HG02678 (cell line): ENCODE measurements at regions not wholly inside any gene's neighbourhood (a gene's known extent, or its start where the extent isn't known, plus 50 kb on each side); places are given as distances from the start of the nearest gene placed in this dataset.
"Not testable (repeated sequence)": the region's sequence is repeated elsewhere in the genome, so short reads cannot be mapped to it uniquely, and the experiment has no call there.

Source experiments
- ATAC-seq: cut with Tn5 transposase; IDR thresholded peaks from one replicate; pipeline ENCODE4 v1.9.1; 2021; ENCODE audit warnings: mild to moderate bottlenecking, moderate library complexity; ENCODE audit not compliant: unreplicated experiment

DNA sequence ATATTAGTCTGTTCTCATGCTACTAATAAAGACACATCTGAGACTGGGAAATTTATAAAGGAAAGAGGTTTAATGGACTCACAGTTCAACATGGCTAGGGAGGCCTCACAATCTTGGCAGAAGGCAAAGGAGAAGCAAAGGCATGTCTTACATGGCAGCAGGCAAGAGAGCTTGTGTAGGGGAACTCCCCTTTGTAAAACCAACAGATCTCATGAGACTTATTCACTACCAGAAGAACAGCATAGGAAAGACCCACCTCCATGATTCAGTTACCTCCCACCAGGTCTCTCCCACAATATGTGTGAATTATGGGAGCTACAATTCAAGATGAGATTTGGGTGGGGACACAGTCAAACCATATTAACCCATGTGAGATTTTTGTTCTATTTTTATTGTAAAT, 244.5 kb upstream of the TRIB2 start:
- ATAC-seq, result not testable (repeated sequence)

DNA sequence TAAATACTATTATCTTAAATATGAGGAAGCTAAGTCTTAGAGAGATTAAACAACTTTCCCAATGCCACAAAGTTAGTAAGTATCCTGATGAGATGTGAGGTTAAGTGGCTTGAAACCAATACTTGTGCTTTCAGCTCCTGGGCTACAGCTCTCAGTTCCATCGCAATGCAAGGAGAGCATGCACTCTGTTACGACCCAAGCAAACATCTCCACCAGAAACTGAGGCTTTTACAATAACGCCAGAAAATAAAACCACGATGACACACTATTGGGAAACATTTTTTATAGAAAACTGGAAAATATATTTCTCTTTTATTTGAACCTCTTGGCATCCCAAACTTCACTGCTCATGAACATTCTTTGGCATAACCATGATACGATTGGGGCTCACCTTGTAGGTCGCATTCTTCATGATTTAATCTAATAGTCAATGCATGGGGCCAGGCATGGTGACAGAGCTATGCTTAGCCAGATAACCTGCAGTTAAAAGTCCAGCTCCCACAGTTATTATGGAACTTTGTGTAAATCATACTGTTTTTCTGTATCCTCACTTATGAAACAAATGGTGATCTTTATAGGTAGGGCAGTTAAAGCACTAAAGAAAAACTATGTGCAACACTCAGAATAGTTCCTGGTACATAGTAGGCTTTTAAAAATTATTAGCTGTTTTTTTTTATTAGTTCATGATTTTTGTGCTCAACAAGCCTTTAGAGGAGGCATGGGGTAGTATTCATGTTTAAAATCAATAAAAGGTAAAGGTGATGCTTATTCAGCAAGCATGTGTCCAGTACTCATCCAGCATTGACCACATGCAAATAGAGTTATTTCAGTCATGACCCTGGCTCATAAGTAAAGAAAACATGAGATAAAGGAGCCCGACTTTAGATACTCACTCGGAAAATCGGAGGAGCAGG, 238.3 kb upstream of the TRIB2 start:
- ATAC-seq, result no peak

DNA sequence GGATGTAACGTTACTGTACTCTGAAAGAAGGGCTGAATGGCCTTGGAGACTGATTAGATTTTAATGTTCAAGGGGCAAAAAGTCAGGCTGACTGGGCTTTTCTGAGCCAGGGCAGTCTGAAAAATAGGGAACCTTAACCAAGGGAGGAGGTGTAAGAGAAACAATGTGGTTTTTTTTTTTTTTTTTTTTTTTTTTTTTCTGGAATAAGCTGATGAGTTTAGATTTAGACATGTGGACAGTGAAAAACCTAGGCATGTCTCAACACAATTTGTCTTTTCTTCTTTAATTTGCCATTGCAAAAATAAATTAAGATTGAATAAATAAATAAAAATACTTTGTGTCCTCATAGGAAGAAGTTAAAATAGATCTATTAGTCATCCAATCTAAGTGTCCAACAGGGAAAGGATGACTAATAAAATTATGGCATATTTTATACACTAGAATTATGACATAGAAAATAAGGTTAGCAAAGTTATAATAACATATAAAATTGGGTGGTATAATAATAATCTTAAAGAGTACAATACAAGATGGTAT, 237.6 kb upstream of the TRIB2 start:
- no peak for ATAC-seq

DNA sequence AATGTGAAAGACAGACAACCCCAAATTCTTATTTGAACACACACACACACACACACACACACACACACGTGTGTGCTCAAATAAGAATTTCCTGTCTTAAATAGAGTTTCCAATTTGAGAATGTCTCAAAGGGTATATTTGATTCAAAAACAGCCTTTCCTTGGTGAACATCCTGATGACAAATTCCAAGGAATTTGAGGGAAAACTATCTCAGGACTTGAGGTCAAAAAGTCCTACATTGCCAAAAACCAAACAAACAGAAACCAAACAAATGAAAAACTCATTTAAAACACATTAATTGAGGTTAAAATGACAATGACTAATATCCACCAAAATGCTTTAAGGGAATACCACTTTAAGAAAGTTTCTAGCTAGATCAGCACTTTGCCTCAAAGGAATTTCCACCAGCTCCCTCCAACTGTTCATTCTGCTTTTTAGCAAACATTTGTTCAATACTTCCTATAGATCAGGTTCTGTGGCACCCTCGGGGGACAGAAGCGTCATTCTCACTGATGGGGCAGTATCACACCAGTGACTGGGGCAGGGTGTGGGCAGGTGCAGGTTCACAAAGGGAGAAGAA, 232.1 kb upstream of the TRIB2 start:
- ATAC-seq, result no peak

DNA sequence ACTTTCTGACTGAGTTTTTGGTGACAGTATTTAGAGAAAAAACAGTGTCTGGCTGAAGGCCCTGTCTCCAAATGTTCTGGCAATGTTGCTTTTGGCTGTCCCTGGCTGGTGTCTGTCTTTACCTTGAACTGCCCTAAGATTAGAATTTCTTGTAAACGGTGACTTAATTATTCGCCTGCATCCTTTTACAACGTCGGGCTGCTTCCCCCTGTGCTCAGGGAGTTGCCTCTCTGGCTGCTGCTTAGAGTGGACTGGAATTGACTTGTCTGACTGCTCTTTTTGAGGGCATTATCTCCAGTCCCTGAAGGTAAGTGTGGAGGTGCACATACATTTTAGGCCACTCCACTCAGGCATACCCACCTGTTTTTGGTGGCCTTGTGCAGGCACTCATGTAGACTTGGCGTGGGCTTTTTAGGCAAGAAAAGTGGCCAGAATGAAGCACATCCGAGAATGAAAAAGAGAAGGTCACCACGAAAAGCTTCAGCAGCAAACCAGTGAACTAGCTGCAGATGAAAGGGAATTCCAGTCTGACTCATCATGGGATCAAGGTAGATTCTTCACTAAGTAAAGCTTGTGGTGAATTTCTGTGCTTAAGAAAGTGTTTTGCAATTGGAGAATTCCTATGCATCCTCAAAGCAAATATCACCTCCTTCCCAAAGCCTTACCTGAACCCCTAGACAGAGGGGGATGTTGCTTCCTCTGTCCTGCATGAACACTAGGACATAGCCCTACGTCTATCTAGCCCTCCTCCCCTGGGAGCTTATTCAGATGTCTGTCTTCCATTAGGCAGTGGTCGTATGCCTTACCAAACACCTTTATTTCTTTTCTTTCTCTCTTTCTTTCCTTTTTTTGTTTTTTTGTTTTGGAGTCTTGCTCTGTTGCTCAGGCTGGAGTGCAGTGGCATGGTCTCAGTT, 230.3 kb upstream of the TRIB2 start:
- peak; percentile 42 for ATAC-seq

DNA sequence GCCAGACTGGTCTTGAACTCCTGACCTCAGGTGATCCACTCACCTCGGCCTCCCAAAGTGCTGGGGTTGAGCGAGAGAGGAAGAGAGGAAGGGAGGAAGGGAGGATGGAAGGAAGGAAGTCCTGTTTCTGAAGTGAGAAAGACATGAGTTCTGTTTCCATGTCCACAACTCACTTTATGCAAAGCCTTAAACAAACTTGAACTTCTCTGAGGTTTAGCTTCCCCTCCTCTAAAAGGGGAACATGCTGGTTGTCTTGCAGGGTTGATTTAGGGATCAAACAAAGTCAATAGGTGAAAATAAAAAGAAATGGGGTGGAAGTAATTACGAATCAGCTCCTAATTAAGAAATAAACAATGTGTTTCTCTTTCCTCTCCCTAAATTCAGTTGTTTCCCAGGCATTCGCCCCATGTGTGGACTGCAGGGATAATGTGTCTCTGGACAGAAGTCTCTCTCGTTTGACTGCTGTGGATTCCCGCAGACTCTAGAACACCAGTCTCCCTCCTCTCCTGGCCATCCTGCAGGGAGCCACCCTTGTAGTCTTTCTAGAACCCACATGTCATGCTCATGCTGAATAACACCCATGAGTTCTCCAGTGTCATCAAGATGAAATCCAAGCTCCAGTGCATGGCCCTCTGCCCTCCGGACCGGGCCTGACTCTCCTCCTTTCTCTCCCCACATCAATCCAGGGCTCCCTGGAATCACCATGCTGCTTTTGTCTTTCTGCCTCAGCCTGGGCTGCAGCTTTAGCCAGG, 229.3 kb upstream of the TRIB2 start:
- ATAC-seq, result no peak

DNA sequence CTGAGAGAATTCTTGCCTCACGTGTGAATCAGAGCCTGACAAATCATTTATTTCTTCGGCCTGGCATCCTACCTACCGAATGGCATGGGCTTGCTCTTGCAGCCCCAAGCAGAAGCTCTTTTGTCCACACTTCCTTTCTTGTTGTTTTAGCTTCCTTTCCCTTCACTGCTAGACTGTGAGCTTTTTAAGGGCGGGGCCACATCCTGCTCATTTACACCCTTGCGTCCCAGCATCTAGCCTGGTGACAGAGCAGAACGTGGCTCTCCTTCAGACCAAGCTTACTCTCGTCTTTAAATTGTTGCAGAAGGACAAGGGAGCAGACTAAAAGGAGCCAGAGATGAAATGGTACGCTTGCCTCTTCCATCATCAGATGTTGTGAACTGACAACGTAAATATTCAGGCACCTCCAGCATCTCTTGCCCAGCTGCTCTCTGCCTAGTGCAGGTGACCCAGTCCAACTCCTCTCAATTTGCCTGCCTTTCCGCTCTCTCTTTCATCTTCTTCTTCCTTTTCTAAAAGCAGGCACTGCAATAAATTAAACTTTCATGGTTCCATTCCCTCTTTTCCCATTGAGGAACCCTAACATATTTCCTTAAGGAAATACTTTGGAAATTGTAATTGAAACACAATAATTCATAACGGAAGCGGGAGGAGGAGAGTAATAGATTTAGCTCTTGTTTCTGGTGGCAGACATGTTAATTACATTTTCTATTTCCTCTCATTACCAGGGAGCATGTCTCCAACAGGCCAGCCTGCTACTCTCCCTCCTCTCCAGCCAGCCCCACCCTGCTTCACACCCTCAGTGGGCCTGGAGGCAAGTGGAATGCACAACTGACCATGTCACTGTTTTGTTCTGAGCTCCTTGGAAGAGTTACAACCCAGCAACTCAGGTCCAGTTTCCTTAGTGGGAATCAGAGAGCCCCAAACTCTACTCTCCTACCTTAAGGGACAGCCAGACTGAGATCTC, 228.1 kb upstream of the TRIB2 start:
- no peak for ATAC-seq

DNA sequence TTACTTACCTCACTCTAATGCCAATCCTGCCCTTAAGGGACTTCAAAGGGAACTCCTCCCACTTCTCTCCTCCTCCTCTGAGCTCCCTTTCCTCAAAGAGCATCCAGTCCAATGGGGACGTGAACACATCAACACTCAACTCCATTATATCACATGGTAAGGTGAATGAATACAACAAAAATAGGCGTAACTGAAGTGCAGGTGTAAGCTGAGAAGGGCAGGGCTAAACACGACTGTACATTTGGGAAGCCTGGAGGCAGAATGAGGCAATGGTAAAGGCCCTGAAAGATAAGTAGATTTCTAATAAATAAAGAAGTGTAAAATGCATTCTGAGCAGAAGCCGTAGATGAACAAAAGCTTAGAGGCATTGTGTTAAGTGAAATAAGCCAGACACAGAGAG, 226.1 kb upstream of the TRIB2 start:
- no peak for ATAC-seq

DNA sequence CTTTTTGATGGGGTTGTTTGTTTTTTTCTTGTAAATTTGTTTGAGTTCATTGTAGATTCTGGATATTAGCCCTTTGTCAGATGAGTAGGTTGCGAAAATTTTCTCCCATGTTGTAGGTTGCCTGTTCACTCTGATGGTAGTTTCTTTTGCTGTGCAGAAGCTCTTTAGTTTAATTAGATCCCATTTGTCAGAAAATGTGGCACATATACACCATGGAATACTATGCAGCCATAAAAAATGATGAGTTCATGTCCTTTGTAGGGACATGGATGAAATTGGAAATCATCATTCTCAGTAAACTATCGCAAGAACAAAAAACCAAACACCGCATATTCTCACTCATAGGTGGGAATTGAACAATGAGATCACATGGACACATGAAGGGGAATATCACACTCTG, 224.4 kb upstream of the TRIB2 start:
- not testable (repeated sequence) for ATAC-seq

DNA sequence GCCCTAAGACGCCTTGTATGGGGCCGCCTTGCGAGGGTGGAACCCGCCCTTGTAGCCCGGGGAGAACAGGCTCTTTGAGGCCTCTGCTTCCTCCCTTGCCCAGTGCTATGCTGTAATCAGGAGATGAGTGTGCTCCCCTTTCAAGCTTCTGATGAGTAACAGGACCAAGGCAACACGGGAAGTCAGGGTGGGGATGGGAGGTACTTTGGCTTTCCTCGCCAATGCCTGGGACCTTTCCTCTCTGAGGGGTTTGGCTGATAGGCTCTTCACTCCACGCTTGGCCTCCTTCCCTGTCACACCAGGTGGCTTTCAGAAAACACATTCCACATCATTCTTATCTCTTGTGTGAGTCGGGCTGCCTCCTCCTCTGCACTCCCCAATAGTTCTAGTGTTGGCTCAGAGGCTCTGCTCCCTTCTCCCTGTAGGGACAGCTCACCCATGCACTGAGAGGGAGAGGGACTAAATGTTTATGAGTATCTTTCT, 223.7 kb upstream of the TRIB2 start:
- ATAC-seq, result no peak

DNA sequence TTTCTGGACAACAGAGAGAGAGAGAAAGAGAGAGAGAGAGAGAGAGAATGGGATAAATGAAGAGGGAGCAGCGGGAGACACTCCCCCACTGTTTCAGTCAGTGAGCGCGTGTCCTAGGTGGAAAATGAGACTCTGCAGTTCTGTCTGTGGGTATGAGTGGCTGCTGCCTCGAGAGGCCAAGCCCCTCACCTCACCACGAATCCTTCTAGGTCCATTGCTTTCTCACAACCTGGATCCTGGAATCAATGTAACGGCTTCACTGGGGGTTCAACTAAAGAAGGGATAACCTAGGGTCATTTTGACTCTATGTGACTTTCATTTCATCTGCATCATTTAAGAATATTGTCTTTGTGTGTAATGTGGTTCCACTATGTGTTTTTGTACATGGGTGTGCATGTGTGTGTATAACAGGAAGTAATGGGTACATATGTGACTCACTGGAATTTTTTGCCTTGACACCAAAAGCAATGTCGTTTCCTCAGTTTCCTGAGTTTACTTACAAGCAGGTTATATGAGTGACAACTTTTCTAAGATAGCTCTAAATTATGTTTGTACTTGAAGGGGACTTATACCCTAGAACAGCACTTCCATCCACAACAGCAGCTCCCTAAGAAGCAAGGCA, 221.4 kb upstream of the TRIB2 start:
- ATAC-seq, result no peak

DNA sequence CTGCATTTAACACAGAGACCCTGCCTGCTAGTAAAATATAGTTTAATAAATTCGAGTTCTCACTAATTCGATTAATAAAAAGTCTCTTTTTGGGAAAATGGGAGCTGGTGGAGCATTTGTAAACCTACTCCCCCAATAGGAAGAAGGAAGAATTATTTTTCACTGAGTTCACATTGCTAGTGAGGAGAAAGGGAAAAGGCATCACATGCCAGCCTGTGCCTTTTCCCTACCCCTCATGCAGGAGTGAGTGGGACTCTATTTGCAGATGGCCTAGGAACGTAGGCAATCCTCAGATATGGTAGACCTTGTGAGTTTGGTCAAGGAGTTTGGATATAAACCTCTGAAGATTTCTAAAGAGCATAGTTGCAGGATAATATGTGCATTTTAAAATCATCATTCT, 218.4 kb upstream of the TRIB2 start:
- ATAC-seq, result no peak

DNA sequence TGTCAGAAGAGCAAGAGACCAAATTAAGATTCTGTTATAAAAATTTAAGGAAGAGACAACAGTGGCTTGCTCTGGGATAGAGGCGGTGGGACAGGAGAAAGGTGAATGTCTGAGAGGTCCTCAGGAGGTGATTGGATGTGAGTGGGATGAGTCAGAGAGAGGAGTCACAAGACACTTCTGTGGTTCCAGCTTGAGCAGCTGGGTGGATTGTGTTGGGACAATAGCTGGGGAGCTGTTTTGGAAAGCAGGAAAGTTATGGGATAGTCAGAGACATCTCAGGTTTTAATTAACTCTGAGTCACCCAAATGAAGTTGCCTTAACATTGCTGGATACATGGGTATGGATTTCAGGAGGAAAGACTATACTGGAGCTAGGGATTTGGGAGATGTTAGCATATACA, 218.0 kb upstream of the TRIB2 start:
- ATAC-seq, result no peak

DNA sequence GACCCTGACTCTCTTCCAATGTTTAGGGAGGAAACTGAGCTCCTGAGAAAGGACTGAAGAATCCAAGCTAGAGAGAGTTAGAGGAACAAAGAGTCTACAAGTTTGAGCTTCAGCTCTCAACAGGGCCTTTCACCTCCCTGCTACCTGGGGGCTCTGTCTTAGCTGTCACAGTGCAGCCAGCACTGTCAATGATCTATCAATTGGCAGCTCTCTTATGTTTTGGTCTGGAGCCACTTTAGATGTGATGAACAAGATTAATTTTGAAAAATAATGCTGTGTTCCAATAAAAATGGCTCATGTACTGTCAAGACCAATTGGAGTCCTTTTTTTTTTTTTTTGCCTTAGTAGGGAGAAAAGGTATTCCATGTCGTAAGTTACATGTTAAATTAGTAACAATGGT, 215.8 kb upstream of the TRIB2 start:
- ATAC-seq, result no peak

DNA sequence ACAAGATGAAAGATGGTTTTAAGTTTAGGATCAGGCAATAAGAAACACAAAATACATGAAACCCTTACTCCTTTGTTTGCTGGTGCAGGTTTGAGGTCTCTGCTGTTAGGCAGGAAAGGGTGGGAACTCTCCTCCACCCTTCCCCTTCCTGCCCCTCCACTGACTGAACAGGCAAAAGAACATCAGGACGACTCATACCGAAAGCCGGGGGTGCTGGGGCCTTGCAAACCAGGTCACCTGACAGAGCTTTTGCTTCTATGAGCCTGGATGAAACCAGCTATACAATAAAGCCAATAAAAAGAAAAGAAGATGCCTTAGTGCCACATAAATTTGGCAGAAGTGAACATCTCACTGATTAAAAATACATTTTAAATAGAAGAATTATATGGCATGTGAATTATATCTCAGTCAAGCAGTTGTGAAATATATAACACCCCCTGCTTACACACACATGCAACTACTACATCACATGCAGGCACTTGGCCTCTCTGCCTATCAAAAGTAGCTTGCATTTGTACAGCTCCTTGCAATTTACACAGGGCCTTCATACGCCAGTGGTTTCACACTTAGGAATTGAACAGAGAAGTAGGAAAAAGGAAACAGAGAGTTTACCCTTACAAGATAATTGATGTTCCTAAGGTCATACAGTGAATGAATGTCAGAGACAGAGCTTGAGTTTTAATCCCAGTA, 215.1 kb upstream of the TRIB2 start:
- ATAC-seq, result peak; percentile 87

DNA sequence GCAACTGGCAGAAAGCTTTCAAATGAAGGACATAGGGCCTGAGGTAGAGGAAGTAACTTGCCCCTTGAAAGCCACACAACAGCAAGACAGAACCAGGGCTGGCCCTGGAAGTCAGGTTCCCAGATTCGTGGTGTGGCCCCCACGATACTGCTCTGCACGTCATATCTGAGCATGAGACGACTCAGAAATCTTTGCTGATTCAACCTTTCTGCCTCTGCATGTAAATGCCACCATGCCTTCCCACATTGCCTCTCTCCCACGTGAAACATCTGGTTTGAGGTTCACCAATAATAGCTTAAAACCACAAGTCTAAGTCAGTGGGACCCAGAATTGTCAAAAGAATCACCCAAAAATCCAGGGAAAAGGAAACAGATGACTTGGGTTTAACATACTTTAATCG, 214.0 kb upstream of the TRIB2 start:
- no peak for ATAC-seq

DNA sequence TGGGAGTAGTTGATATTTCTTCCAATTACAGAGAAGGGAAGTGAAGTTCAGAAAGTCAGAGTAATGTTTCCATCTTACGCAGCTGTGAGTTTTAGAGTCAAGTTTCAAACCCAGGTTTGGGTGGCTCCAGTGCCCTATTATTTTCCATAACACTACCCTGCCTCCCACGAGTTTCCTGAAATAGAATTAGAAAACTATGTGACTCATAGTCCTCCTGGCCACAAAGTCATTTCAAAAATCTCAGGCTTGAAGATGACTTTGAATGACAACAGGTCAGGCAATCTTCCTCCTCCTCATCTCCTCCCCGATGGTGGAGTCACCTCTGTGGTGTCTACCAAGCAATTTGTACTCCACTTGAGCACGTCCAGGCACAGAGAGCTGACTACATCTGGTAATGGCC, 212.3 kb upstream of the TRIB2 start:
- ATAC-seq, result peak; percentile 38

DNA sequence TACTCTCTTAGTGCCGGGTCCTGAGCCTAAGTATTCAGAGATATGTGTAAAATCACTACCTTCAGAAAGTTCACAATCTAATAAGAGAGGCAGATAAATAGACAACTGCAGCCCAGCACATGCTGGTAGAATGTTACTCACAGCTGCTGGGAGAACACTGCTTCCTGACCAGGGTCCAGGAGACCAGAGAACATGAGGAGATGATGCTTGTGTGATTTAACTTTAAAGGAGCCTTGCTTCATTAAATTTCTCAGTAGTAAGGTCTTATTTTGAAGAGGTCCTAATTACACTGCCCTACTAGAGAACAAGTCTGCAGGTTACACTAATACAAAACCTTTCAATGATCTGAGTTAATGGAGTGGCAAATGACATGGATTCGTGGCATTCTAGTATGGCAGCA, 209.9 kb upstream of the TRIB2 start:
- ATAC-seq, result no peak
